Fibroblast of skin of abdomen (primary cell): ENCODE measurements at regions not wholly inside any gene's neighbourhood (a gene's known extent, or its start where the extent isn't known, plus 50 kb on each side); places are given as distances from the start of the nearest gene placed in this dataset.
"Not testable (repeated sequence)": the region's sequence is repeated elsewhere in the genome, so short reads cannot be mapped to it uniquely, and the experiment has no call there.

Experiments
- DNase-seq: peaks from one replicate; pipeline ENCODE4 v3.0.0-alpha.2; 2013

- DNase-seq: no peak
Observed at GRCh38 chr7:26955516-26955915, 91.1 kb upstream of the SKAP2 start.

GRCh38 chr7:26954951-26955350, 90.6 kb upstream of the SKAP2 start:
- DNase-seq: no peak

DNA sequence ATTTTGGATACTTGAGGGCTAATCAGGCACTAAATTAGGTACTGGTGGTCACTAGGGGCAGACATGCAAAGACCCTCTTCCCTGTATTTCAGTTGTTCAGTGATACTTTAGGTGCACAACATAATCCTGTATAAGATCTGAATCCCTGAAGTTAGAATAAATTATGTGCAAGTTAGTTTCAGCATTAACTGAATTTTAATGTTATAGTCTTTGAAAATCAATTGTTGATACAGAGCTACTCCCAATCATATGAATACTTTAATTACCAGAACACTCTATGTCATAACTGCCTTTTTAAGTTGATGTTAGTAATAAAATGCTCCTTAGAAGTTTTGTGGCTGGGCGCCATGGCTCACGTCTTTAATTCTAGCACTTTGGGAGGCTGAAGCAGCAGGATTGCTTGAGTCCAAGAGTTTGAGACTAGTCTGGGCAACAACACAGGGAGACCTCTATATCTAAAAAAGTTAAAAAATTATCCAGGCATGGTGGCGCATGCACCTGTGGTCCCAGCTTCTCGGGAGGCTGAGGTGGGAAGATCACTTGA, 87.1 kb upstream of the SKAP2 start:
- DNase-seq: no peak

DNA sequence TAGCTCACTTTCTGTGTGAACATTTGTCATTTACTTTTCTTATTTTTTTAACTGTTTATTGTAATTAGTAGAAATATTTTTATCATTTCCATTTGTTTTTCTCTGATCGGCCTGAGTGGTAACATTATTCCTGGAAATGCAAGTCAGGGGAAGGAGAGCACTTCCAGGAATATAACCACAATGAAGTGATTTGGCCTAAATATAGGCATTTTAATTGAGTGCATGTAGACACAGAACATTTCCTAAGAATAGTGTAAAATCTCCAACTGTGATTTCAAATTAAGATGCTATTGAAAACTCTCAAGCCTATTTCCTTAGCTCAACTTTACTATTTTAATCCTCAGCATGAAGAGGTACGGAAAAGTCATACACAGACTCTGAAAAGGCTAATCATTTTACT, 86.5 kb upstream of the SKAP2 start:
- DNase-seq: no peak

DNA sequence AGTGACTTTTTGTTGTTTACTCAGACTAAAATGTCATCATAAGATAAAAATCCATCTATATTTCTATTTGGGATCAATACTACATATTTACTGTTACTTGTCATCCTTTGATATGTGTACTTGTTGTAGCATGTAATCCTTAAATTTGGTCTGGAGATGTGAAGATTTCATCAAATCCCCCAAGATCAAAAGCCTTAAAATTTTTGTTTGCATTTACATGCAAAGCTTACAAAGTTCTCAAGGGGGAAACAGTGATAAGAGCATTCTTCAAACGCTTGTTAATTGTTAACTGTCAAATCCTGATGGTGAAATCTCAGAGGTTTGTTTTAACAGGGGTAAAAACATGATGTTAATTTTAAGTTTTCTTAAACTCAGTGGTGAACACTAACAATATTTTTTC, 84.9 kb upstream of the SKAP2 start:
- no peak for DNase-seq

- no peak for DNase-seq
Observed at GRCh38 chr7:26948617-26949118, 84.3 kb upstream of the SKAP2 start.

- no peak for DNase-seq
Observed at GRCh38 chr7:26944501-26945358, 80.3 kb upstream of the SKAP2 start.

DNA sequence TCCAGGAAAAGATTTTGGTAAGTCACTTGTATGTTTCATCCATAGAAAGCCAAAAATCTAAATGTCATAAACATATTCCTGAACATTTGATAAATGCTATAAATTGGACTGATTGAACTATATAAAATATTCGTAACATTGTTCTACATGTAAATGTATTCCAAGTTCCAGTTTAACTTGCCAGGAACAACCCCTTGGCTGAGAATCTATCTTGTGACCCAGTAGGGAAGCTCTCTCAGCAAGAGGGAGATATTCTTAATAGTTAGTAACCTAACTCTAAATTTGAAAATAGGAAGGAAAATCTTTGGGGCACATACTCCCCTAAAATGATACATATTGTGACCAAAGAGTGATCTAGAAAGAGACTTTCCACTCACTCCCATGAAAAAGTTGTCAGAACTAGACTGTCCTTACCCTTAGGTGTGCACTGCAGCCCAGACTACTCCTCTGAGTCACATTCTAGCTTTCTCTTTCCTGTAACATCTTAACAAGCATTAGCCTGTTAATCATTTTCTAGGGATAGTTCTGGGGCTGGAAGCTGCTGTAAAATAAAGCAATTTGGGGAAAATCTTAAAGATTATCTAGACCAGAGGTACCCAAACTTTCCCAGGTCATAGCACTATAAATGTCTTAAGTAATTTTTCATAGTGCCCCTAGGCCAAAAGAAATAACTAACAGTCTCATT, 73.7 kb upstream of the SKAP2 start:
- no peak for DNase-seq

- DNase-seq: peak; percentile 39
Observed at GRCh38 chr7:26937306-26937705, 72.9 kb upstream of the SKAP2 start.

DNA sequence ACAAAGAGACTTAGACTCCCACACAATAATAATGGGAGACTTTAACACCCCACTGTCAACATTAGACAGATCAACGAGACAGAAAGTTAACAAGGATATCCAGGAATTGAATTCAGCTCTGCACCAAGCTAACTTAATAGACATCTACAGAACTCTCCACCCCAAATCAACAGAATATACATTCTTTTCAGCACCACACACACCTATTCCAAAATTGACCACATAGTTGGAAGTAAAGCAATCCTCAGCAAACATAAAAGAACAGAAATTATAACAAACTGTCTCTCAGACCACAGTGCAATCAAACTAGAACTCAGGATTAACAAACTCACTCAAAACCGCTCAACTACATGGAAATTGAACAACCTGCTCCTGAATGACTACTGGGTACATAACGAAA, 68.2 kb upstream of the SKAP2 start:
- DNase-seq: not testable (repeated sequence)

- peak; percentile 13 for DNase-seq
Observed at GRCh38 chr7:26930845-26931244, 66.5 kb upstream of the SKAP2 start.

DNA sequence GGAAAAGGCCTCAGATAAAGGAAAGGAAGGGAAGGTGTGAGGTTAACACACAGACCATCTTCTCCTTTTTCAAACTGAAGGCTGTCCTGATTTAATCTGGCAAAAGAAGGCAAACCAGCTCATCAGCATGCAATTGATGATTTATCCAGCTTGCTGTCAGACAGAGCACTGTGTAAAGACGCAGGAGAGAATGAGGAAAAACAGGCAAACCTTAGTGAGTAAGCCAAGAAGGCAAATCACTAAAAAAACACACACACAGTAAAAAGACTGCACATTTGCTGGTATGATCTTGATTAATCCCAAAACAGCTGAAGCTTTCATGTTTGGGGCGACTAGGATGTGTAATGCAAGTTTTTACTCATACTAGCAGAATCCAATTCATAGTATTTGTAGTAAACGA, 65.8 kb upstream of the SKAP2 start:
- peak; percentile 53 for DNase-seq

DNA sequence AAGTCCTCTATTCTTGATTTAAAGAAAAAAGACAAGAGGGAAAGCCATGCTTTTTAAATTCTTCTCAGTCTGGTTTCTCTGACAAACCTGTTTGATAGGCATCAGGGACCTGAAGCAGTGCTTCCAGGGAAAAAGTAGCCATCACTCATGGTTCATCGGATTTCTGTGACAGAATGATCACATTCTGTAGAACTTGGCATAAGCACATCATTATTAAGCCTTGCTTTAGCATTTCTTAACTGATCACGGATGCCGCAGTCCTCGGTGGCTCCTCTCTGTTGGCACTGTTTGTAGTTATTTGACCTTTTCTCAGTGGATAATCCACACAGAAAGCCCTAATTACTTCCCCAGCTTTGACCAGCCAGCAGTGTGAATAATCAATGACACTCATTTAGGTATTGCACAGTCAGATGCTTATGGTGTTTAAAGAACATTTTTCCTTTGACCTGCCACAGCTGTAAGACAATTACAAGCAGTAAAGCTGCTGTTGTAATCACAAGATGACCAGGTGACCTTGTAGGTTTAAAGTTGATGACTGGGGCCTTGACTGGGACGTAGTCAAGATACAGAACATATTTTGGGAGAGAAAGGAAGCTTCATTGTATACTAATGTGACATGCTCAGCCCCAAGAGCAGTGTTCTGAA, 64.4 kb upstream of the SKAP2 start:
- DNase-seq: no peak

- no peak for DNase-seq
Observed at GRCh38 chr7:26925768-26926167, 61.4 kb upstream of the SKAP2 start.

- DNase-seq: no peak
Observed at GRCh38 chr7:26924149-26924767, 59.9 kb upstream of the SKAP2 start.

GRCh38 chr7:26919906-26920493, 55.6 kb upstream of the SKAP2 start:
- no peak for DNase-seq

- no peak for DNase-seq
Observed at GRCh38 chr7:26918241-26918640, 53.9 kb upstream of the SKAP2 start.

- DNase-seq: no peak
Observed at GRCh38 chr7:26916779-26917320, 52.5 kb upstream of the SKAP2 start.

DNA sequence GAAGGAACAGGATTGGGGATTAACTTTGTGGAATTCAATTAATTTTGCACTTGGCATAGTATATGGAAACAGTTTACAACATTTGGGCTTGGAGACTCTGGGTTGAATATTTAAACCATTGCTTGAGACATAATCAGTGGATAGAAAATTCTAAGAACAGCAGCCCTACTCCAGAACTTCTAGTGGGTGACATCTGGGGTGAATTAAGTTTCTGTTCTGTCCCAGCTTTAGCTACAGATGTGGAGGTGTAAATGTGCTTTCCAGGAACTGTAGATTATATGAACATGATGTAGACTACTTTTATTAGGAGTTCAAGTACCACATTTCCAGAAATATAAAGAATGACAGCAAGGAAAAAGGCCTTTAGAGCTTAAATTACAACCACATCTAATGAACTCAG, 51.9 kb upstream of the SKAP2 start:
- no peak for DNase-seq
